ENCODE measurements at regions not wholly inside any gene's neighbourhood (a gene's known extent, or its start where the extent isn't known, plus 50 kb on each side); places are given as distances from the start of the nearest gene placed in this dataset.

GRCh38 chr3:146712806-146713205 is 107.7 kb upstream of the PLSCR5 start:
- TF ChIP-seq CTCF (conservative IDR thresholded peaks at IDR 0.05; ENCODE audit: low read length) (no peak), EZH2phosphoT487 (IDR thresholded peaks at IDR 0.05; ENCODE audit: borderline replicate concordance) (no peak)
